ENCODE measurements at regions not wholly inside any gene's neighbourhood (a gene's known extent, or its start where the extent isn't known, plus 50 kb on each side); places are given as distances from the start of the nearest gene placed in this dataset.

- DNase-seq (ENCODE audit: low read depth) = no peak
- TF ChIP-seq, protein P1, sequence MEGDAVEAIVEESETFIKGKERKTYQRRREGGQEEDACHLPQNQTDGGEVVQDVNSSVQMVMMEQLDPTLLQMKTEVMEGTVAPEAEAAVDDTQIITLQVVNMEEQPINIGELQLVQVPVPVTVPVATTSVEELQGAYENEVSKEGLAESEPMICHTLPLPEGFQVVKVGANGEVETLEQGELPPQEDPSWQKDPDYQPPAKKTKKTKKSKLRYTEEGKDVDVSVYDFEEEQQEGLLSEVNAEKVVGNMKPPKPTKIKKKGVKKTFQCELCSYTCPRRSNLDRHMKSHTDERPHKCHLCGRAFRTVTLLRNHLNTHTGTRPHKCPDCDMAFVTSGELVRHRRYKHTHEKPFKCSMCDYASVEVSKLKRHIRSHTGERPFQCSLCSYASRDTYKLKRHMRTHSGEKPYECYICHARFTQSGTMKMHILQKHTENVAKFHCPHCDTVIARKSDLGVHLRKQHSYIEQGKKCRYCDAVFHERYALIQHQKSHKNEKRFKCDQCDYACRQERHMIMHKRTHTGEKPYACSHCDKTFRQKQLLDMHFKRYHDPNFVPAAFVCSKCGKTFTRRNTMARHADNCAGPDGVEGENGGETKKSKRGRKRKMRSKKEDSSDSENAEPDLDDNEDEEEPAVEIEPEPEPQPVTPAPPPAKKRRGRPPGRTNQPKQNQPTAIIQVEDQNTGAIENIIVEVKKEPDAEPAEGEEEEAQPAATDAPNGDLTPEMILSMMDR (IDR thresholded peaks at IDR 0.05; ENCODE audit: insufficient read depth, low read length) = no peak
- H3K4me3 ChIP-seq (ENCODE audit: low read depth, low read length) = no peak overlapping the region
These were observed 259.0 kb downstream of the PAX3 start for GRCh38 chr2:222039821-222040220.

DNA sequence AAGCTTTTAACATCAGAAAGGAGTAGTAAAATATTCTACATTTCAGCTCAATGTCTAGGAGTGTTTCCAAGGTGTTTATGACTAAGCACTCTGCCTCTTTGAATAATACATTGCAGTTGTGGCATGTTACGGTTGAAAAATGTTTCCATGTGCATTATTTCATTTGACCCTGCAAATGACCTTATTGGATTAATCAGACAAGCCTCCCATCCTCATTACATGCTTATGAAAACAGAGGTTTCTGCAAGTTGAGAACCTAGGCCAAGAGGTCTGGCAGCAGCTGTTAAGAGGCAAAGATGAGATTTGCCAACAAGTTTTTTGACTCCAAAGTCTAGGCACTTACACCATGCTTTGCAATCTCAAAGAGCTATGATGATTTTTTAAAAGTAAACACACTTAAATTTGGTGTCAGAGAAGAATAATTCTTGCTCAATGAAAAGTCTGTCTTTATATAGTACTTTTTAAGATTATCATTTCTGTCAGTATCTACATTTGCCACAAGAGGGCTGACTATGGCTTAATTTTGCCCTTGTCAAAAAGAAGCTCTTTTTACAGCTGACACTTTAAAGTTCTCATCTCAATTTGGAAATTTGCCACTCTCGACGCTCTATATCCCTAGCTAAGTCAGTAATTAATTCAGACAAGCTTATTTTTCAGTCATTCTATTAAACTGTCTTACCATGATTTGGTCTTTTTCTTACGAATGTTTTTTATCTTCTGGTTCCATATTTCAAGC is 260.6 kb downstream of the PAX3 start:
- no peak overlapping the region for H3K4me3 ChIP-seq (ENCODE audit: low read depth, low read length)
- DNase-seq (ENCODE audit: low read depth) = peak; percentile 3
- TF ChIP-seq, protein P1 (IDR thresholded peaks at IDR 0.05; ENCODE audit: insufficient read depth, low read length) = peak; percentile 25

DNA sequence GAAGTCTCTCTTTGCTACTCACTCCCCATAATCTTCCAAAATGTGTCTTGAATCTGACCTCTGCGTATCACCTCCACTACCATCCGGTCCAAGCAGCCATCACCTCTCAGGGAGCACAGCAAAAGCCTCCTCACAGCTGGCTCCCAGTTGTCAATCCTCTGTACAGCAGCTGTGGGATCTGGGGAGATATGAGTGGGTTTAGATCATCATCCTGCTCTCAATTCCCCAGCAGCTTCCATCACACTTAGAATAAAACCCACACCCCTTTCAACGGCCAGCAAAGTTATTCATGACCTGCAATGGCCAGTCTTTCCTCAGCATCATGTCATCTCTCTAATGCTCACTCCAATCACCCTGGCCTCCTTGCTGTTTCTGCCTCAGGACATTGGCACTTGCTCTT is 261.6 kb downstream of the PAX3 start:
- TF ChIP-seq, protein P1 (IDR thresholded peaks at IDR 0.05; ENCODE audit: insufficient read depth, low read length) = no peak
- H3K4me3 ChIP-seq (ENCODE audit: low read depth, low read length) = no peak overlapping the region

GRCh38 chr2:222034058-222034457 is 264.7 kb downstream of the PAX3 start:
- TF ChIP-seq, protein P1 (IDR thresholded peaks at IDR 0.05; ENCODE audit: insufficient read depth, low read length) = no peak
- no peak overlapping the region for H3K4me3 ChIP-seq (ENCODE audit: low read depth, low read length)
- no peak for DNase-seq (ENCODE audit: low read depth)

More for the DNA sequence above, 261.6 kb downstream of the PAX3 start:
- no peak for DNase-seq (ENCODE audit: low read depth)

GRCh38 chr2:222033541-222033940 is 265.3 kb downstream of the PAX3 start:
- TF ChIP-seq, protein P1 (IDR thresholded peaks at IDR 0.05; ENCODE audit: insufficient read depth, low read length) = no peak
- no peak for DNase-seq (ENCODE audit: low read depth)
- H3K4me3 ChIP-seq (ENCODE audit: low read depth, low read length) = no peak overlapping the region

- TF ChIP-seq, protein P1 (IDR thresholded peaks at IDR 0.05; ENCODE audit: insufficient read depth, low read length) = no peak
These were observed 272.9 kb downstream of the PAX3 start for GRCh38 chr2:222025881-222026271.

More at GRCh38 chr2:222025881-222026271, 272.9 kb downstream of the PAX3 start:
- DNase-seq (ENCODE audit: low read depth) = no peak
- no peak overlapping the region for H3K4me3 ChIP-seq (ENCODE audit: low read depth, low read length)

Measured in fibroblast of the aortic adventitia (primary cell).